CD4-positive, alpha-beta T cell treated with Interleukin-6 at 100 ng/mL for 8 hours (primary cell): ENCODE measurements at regions not wholly inside any gene's neighbourhood (a gene's known extent, or its start where the extent isn't known, plus 50 kb on each side); places are given as distances from the start of the nearest gene placed in this dataset.

ENCODE experiments used
- DNase-seq: peaks from one replicate; pipeline ENCODE4 v3.0.0-alpha.2; 2020; ENCODE audit warnings: mixed read lengths, low spot score

GRCh38 chr5:135120951-135121350 is 86.9 kb upstream of the PITX1 start:
- DNase-seq = no peak

GRCh38 chr5:135119481-135119880 is 85.5 kb upstream of the PITX1 start:
- DNase-seq = no peak

- DNase-seq = no peak
These were observed 83.6 kb upstream of the PITX1 start for GRCh38 chr5:135117590-135117989.

DNA sequence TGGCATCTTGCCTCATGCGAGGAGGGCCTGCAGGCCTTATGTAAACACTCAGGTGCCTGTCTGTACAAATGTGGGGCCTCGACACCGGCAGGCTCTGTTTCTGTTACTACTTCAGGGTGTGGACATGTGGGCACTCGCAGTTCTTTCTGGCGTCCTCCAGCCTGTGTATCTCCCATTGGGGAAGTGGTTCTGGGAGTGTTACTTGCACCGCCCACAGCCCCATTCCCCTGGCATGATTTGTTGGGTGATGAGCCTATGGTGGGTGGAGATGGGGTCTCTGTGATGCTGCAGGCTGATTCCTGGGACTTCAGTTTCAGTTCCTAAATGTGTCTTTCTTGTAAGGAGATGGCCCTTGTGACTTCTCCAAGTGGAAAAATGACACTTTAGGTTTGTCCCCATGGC is 82.1 kb upstream of the PITX1 start:
- DNase-seq = no peak

DNA sequence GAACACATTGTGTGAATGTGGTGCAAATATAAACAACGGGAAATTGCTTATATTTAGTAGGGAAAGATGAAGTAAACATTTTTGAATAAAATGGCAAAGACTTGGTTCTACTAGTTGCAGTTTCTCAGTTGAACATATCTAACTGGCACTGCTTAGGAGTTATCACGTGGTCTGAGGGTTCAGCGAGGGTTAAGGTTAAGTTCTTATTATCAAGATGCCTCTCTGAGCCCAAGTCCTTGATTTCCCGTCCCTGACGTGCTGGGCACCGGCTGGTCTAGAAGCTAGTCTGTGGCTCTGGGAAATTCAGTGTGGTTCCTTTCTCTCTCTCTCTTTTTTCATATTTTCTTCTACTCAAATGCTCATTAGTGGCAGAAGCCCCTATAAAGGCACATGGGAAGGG is 81.6 kb upstream of the PITX1 start:
- DNase-seq = no peak

DNA sequence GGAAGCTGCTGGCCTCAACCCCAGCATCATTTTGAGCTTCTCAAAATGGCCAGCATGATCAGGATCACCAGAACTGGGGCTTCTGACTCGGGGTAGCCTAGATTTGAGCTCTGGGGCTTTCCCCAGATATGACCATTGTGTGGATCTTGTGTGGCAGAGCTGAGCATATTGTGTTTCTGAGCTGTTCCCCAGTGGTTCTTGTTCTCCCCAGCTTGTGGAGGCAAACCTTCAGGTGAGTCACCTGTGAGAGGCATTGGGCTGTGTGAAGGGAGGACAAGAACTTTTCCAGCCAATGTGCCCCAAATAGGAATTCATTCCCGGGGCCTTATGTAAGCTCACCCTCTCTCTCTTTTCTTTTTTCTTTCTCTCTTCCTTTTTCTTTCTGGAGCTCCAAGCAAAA is 80.7 kb upstream of the PITX1 start:
- no peak for DNase-seq

GRCh38 chr5:135112008-135112725 is 78.1 kb upstream of the PITX1 start:
- no peak for DNase-seq

DNA sequence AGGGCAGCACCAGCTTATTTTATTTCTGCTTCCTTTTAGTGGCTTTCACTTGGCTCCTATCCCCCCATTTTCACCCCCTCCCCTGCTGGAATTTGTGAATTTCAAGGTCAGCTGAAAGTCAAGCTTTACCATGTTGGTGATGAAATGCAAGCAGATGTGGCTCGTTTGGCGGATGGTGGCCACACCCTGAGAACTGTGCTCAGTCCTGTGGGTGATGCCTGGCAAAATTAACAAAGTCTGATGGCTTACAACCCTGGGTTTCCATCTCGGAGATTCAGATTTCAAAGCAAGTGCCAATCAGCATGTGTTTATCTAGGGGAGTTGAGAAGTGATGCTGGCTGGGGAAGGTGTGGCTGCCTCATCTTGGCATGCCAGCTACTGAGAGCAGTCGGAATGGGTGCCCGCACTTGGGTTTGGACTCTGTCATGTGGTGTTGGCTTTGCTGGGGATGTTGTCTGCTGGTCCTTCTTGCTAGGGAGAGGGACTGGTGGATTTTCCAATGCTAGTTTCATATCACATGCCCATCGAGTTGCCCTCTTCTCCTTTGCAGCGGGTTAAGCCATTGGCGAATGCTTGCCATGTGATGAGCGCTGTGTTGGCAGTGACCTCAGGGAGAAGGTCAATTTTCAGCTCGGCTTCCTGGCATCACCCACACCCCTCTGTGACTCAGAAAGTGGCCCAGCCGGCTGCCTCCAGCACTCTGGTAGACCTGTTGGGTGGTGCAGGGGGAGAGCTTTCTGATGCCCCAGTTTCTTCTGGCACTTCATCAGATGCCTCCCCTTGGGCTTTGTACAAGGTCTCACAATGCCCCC is 77.0 kb upstream of the PITX1 start:
- no peak for DNase-seq

GRCh38 chr5:135108992-135109391 is 75.0 kb upstream of the PITX1 start:
- DNase-seq = no peak

- no peak for DNase-seq
These were observed 74.5 kb upstream of the PITX1 start for GRCh38 chr5:135108569-135108968.

GRCh38 chr5:135107986-135108385 is 74.0 kb upstream of the PITX1 start:
- DNase-seq = no peak

DNA sequence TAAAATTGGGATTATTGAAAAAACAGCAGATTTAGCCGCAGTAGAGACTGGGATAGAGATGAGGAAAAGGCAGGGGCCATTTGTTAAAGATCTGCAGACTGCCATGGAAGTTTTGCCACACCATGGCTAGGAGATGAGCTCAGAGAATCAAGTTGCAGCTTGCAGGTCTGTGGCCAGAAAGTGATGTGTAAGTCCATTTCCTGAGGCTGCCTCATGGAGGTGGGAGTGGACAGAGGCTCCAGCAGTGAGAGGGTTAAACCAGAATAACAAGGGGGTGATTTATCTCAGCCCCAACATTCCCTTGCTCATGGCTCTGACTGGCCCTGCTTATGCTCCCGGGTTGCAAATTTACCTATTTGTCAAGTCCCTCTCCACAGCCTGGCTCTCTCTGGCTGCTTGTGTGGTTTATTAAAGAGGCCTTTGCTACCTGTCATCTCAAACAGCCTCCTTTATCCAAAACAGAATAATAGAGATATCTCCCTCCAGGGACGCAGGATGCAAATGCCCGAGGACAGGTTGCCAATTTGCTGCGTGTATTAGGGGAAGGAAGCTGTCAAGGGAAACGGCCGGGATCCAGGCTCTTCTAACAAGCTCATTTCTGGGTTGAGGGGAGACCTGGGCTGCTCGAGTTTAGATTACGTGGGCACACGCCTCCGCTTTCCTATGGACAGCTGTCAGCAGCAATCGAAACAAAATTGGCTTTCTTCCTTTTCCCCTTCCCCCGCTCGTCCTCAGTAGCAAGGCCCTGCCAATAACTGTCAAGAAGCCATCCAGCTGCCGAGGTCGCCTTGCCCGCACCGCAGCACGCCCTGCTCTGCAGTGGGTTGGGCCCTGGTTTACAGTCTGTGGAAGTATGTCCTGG is 72.8 kb upstream of the PITX1 start:
- DNase-seq = no peak

- DNase-seq = no peak
These were observed 72.1 kb upstream of the PITX1 start for GRCh38 chr5:135106136-135106535.

GRCh38 chr5:135105105-135105484 is 71.1 kb upstream of the PITX1 start:
- no peak for DNase-seq

DNA sequence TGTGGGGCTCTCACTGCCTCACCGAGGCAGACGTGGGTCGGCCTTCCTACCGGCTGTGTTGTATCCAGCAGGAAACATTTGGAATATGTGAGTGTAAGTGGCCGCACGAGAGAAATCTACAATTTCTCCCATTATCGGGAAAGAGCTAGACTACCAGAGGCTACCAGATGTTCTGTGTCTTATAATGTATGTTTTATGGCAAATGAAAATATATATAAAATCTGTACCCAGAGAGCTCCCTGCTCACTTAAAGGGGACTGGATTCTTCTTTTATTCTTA is 69.5 kb upstream of the PITX1 start:
- no peak for DNase-seq

DNA sequence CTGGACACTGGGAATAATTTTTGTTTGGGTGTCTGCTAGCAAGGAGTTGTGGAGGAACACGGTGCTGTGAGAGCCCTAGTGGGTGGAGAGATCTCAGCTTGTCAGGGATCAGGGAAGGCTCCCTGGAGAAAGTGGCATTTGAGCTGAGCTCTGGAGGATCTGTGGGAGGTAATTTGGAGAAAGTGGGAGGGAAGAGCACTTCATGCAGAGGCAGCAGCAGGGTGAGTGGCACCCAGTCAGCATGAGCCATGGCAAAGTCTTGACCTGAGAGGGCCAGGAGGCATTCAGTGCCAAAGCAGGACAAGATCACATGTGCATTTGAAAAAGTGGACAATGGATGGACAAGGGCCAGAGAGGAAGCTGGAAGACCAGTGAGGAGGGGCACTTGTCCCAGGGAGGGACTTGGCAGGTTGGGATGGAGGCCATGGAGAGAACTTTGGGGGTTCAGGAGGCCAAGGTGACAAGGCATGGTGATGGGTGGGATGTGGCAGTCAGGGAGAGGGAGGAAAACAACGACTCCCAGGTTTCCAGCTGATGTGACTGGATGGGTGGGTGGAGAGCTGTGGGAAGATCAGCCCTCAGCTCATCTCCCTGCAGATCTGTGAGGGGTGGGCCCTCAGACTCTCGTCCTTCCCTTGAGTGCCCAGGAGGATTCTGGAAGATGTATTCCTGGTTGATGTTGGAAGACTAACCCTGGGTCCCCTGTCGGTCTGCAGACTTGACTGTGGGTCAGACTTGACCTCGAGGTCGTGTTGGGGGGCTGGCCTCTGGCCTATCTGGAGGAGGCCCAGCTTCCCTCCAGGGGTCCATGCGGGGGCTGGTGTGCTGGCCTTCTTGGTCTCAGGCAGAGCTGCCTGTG is 68.9 kb upstream of the PITX1 start:
- no peak for DNase-seq

GRCh38 chr5:135100431-135100830 is 66.4 kb upstream of the PITX1 start:
- DNase-seq = no peak

DNA sequence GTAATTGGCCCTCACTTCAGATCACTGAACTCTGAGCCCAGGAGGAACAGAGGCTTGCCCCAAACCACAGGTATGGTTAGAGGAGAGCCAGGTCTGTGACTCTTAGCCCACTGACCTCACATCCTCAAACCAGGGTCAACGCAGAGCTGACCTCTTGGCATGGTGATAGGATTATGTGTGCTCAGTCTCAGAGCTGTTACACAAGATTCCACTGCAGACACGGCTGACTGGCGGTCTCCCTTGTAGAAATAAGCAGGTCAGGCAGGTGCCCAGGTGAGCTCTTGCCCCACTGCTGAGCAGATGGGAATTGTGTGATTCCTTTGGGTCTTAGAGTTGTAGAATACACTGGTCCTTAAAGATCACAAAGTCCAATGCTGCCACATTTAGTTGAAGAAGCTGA is 66.0 kb upstream of the PITX1 start:
- DNase-seq = no peak

DNA sequence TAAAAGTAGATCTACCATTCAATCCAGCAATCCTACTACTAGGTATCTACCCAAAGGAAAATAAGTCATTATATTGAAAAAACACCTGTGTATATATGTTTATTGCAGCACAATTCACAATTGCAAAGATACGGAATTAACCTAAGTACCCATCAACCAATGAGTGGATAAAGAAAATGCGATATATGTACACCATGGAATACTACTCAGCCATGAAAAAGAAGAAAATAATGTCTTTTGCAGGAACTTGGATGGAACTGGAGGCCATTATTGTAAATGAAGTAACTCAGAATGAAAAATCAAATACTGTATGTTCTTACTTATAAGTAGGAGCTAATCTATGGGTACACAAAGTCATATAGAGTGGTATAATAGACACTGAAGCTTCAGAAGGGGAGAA is 63.4 kb upstream of the PITX1 start:
- DNase-seq = no peak

GRCh38 chr5:135095871-135096270 is 61.8 kb upstream of the PITX1 start:
- no peak for DNase-seq

DNA sequence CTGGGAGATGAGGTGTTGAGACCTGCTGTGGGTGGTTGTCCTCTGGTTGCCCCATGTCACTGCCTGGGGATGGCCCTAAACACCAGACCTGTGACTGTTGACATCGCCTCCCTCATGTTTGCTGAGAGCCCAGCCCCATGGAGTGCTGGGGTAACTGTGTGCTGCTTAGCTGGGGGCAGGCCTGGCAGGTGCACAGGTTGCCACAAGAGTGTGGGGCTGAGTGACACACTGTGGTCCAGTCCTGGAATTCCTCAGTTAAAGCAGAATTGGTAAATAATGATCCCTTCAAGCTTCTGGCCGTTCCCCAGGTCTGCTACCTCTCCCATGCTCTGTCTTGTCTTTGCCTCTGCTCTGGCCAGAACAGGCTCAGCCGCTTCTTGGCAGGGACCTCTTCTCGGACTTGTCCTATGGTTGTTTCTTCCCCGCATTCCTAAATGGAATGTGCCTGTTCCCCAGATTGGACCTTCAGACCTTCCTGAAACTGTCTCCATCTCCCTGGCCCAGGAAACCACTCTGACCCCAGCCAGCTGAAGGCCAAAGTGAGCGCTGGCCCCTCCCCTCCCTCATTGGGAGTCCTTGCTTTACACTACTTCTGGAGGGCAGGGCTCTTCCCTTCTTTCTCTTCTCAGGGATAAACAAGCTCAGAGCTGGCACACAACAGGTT is 61.2 kb upstream of the PITX1 start:
- no peak for DNase-seq
